BJ (cell line): ENCODE measurements at regions not wholly inside any gene's neighbourhood (a gene's known extent, or its start where the extent isn't known, plus 50 kb on each side); places are given as distances from the start of the nearest gene placed in this dataset.

Experiments used
- CTCF ChIA-PET: fragments of 350-600 bp; formaldehyde crosslinking; extraction: SDS; loops from one replicate; lab custom pipeline; 2021; ENCODE audit warnings: antibody characterized with exemption, inconsistent platforms; lab: Yijun Ruan, JAX
- POLR2A ChIA-PET: fragments of 300-600 bp; sonication (Branson Sonifier 250); formaldehyde crosslinking; extraction: SDS; loops from one replicate; lab custom pipeline; 2021; ENCODE audit warnings: antibody characterized with exemption; lab: Charles Lee
- DNase-seq: peaks from one replicate; pipeline ENCODE4 v3.0.0-alpha.2; 2011; ENCODE audit warnings: low read depth
- H3K27me3 ChIP-seq: 2 replicates; pipeline ENCODE4 v1.6.0; 2011; ENCODE audit warnings: low read length; ENCODE audit not compliant: control insufficient read depth, insufficient read depth
- H3K36me3 ChIP-seq: 2 replicates; pipeline ENCODE4 v1.5.1; 2011; ENCODE audit warnings: low read length; ENCODE audit not compliant: control insufficient read depth, insufficient read depth
- H3K4me3 ChIP-seq: 2 replicates; pipeline ENCODE4 v1.5.1; 2011; ENCODE audit warnings: low read depth, mild to moderate bottlenecking, control low read depth, low read length
- TF ChIP-seq, protein P1 (sequence below): IDR thresholded peaks from 2 replicates; pipeline ENCODE4 v1.5.1; 2011; ENCODE audit warnings: low read depth, mild to moderate bottlenecking, control low read depth, inconsistent platforms, low read length, moderate library complexity; ENCODE audit not compliant: insufficient read depth

DNA sequence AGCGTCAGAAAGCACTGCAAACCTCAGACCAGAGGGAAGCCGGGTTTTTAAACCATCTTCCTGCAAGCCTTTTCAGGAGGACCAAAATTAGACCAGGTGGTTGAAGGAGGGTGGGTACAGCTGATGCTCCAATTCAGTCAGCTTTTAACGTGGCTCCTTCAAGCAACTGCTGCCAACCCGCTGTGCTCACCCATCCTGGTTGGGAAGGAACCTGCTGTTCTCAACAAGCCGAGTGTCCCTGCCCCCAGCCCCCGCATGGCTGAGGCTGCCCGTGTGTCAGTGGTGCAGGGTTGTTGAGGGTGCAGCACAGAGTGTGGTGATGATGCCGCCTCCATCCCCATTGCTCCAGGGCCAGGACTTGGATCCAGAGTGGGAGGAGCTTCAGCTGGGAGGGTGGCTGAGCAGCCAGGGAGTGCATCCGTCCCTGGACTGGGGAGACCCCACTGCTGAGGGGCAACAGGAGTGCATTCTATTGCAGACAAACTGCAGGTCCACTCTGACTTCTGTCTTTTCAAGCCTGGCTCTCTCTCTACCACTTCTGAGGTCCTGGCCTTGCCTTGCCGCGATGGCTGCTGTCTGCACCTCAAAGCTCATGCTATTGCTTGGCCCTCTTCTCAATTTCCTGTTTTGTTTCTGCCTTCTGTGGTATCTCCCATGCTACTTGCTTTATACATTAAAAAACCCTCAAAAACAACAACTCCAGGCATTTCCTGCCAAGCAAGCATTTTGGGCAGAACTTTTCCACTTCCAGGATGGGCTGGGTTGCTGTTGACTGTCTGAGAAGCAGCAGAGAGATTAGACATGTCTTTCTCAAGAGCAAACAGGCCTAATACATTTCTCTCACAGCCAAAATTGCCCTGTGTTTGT is 134.7 kb downstream of the DNAJB6 start:
- TF ChIP-seq, protein P1, sequence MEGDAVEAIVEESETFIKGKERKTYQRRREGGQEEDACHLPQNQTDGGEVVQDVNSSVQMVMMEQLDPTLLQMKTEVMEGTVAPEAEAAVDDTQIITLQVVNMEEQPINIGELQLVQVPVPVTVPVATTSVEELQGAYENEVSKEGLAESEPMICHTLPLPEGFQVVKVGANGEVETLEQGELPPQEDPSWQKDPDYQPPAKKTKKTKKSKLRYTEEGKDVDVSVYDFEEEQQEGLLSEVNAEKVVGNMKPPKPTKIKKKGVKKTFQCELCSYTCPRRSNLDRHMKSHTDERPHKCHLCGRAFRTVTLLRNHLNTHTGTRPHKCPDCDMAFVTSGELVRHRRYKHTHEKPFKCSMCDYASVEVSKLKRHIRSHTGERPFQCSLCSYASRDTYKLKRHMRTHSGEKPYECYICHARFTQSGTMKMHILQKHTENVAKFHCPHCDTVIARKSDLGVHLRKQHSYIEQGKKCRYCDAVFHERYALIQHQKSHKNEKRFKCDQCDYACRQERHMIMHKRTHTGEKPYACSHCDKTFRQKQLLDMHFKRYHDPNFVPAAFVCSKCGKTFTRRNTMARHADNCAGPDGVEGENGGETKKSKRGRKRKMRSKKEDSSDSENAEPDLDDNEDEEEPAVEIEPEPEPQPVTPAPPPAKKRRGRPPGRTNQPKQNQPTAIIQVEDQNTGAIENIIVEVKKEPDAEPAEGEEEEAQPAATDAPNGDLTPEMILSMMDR: no peak
- no peak overlapping the region for H3K4me3 ChIP-seq
- POLR2A ChIA-PET: no interaction called here
- CTCF ChIA-PET: no interaction called here
- no peak for DNase-seq
- no peaks in the 10 kb centered on the region for H3K27me3 ChIP-seq
- H3K36me3 ChIP-seq: no peaks in the 10 kb centered on the region

DNA sequence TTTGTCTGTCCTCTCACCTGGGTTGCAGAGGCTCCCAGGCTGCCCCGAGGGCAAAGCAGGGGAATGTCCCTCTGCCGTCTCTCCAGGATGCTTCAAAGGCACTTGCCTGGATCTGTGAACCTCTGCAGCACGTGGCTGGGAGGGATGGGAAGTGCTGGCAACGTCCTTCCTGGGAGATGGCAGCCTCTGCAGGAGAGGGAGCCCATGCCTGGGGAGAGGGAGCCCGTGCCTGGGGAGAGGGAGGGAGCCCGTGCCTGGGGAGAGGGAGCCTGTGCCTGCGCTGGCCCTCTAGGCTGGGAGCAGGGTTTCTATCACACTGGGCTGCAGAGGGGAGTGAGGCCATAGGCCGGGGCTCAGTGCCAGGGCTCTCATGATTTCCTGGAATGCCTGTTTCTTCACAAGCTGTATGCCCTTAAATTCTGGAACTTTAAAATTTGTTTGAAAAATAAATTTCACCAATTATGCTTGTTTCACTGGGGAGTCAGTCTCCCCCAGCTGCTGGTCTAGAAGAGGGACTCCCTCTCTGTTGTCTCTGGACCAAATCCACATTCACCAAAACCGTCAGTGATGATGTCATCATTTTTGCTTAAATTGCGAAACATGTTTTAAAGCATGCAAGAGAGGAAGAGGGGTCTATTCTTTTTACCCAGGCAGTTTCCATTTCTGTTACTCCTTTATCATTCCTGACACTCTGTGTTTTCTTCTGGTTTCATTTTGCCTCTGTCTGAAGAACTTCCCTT is 135.7 kb downstream of the DNAJB6 start:
- ChIA-PET CTCF (no interaction called here), POLR2A (no interaction called here)
- no peaks in the 10 kb centered on the region for H3K27me3 ChIP-seq
- TF ChIP-seq, protein P1: no peak
- H3K4me3 ChIP-seq: no peak overlapping the region
- H3K36me3 ChIP-seq: no peaks in the 10 kb centered on the region
- DNase-seq: no peak

DNA sequence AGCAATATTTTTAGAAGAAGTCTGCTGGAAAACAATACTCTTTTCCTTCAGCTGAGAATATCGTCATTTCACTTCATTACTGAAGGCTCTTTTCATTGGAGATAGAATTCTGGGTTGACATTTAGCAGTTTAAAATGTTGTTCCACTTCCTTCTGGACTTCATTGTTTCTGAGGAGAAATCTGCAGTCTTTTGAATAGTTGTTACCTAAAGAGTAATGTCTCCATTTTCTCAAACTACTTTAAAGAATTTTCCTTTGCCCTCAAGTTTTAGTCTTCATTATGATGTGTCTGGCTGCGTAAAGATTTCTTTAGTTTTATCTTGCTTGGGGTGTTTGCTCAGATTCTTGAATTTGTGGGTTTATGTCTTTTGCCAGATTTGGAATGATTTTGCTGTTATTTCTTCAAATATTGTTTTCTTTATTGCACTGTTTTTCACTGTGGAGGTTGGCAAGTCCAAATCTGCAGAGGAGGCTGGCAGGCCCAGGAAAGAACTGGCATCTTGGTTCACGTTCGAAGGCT is 136.3 kb downstream of the DNAJB6 start:
- TF ChIP-seq, protein P1: no peak
- H3K27me3 ChIP-seq: no peaks in the 10 kb centered on the region
- POLR2A ChIA-PET: no interaction called here
- no peak for DNase-seq
- CTCF ChIA-PET: interaction anchor here (1.5 kb wide), 1 partner anchor 38 kb away, joined by 6 read pairs; no protein-coding TSS in a partner anchor
- no peaks in the 10 kb centered on the region for H3K36me3 ChIP-seq
- H3K4me3 ChIP-seq: no peak overlapping the region

DNA sequence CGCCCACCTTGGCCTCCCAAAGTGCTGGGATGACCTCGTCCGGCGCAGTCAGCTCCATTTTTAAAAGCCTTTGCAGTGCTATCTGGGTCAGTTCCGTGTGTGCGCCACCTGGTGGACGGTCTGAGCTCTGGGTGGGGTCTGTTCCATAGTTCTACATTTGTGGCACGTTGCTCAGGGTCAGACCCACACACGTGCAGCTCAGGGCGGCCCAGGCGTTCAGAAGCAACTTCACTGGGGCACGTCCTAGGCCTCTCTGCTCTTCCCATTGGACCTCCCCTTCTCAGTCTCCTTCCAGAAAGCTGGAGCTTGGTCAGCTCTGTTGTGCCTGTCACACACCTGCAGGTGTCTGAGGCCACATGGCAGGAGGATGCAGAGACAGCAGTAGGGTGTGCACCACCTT is 137.9 kb downstream of the DNAJB6 start:
- DNase-seq: no peak
- ChIA-PET CTCF (interaction anchor here (0.6 to 1.5 kb wide), 4 partner anchors 13 to 43 kb away, joined by 3 to 6 read pairs (median 5); no protein-coding TSS in a partner anchor), POLR2A (no interaction called here)
- Histone ChIP-seq H3K4me3 (no peak overlapping the region), H3K36me3 (no peaks in the 10 kb centered on the region), H3K27me3 (no peaks in the 10 kb centered on the region)
- TF ChIP-seq, protein P1: peak; percentile 39

DNA sequence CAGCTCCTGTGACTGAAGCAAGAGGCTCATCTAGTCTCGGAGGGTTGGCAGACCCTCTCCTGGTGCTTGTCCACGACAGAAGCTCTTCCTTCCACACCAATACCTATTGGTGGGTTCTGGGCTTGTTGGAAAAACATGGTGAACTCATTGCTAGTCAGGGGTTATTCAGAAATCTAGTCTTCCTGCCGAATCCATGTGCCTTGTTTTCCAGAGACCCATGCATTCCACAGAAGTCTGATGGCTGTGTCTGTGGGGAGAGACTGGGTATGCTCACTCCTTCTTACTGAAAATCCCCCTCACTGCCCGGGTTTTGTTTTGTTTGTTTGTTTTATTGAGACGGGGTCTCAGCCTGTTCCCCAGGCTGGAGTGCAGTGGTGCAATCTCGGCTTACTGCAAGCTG is 138.3 kb downstream of the DNAJB6 start:
- no peak overlapping the region for H3K4me3 ChIP-seq
- CTCF ChIA-PET: interaction anchor here (0.6 to 1.2 kb wide), 4 partner anchors 11 to 43 kb away, joined by 3 to 6 read pairs (median 4); no protein-coding TSS in a partner anchor
- POLR2A ChIA-PET: no interaction called here
- H3K36me3 ChIP-seq: no peaks in the 10 kb centered on the region
- no peaks in the 10 kb centered on the region for H3K27me3 ChIP-seq
- no peak for DNase-seq
- TF ChIP-seq, protein P1: no peak
